ENCODE measurements at regions not wholly inside any gene's neighbourhood (a gene's known extent, or its start where the extent isn't known, plus 50 kb on each side); places are given as distances from the start of the nearest gene placed in this dataset.

DNA sequence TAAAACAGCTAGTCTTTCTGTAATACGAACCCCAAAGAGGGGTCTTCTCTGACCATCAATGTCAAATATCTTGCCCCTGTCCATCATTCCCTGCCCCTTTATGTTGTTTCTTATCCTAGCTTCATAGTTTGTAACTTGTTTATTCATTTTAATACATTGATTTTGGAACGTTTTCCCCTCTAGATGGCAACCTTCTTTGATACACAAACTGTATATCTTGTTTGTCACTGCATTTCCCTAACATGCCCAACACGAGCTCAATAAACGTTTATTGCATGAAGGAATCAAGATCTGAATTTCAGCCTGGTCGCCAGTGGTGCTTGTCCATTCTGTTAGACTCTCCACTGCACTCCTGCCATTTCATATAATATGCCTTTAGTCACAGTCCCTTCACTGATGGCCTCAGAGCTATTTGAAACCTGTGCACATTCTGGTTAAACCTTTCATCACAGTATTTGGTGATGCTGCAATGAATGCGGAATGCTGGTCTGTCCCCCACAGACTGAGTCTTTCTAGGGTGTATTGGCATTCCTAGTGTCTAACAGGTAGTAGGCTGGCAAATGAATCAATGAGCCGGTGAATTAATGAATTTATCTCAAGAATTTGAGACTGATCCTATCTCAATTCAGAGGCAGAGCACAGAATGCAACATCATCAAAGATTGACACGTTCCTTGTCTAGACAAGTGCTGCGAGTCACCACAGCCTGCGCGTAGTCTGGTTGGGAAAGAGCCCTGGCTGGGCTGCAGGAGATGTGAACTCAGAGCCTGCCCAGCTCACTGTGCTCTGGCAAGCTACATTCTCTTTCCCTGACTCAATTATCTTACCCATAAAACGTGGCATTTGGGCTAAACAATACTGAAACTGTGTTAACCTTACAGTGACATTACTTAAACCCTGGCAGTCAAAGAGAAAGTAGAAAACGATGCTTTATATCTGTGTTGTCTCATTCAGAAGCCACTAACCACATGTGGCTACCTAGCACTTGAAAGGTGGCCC is 55.2 kb upstream of the FRMD4A start:
- no peak for DNase-seq

DNA sequence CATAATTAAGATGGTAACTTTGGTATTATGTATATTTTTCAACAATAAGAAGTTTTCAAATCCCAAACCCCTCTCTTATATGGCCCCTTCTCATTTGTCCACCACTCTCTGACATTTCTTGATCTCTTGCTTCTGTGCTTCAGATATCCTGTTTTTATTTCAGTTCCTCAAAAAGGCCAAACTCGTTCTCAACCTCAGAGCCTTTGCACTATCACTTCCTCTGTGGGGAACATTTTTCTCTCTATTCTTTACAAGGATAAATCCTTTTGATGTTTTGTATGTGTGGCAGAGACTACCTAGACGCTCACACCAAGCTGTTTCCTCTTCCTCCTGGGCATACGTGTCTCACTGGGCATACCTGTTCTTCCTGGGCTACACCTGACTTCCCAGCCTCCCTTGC is 54.2 kb upstream of the FRMD4A start:
- no peak for DNase-seq

DNA sequence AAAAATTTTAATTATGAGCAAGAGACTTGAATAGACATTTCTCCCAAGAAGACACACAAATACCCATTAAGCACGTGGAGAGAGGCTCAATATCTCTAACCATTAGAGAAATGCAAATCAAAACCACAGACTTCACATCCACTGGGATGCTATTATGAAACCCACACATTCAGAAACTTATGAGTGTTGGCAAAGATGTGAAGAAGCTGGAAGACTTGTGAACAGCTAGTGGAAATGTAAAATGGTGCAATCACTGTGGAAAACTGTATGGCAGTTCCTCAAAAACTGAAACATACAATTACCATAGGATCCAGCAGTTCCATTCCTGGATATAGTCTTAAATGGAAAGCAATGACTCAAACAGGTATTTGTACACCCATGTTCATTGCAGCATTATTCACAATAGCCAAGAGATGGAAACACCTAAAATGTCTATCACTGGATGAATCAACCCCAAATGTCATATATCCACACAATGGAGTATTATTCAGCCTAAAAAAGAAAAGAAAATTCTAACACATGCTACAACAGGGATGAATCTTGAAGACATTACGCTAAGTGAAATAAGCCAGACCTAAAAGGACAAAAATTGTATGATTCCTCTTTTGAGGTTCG is 53.5 kb upstream of the FRMD4A start:
- no peak for DNase-seq

DNA sequence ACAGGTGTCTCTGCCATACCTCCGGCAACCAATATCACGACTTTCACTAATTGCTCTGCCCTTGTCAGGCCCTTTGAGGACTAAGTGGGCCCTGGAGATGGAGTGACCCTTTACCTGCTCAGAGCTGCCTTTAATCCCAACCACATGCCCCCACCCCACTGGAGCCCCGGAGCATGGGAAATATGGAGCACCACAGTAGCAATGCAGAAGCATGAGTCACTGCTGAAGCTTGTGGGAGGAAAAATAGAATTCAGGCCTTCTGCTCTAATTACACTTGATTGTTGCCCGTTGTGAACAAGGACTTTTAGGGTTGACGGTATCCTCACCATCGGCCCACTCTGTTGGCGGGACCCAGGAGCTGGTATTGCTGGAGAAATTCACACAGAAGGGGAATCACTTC is 52.5 kb upstream of the FRMD4A start:
- DNase-seq = no peak

DNA sequence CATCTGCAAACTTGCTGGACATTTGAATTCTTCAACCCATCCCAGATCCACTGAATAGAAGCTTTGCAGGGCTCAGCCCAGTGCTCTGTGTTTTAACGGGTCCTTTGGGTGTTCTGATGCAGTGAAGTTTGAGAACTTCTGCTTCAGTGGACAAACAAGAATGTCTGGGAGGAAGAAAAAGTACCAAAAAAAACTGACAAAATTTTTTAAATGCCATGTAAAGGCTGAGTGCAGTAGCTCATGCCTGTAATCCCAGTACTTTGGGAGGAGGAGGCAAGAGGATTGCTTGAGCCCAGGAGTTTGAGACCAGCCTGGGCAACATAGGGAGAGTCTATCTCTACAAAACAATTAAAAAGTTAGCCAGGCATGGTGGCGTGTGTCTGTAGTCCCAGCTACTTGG is 51.8 kb upstream of the FRMD4A start:
- DNase-seq = no peak

DNA sequence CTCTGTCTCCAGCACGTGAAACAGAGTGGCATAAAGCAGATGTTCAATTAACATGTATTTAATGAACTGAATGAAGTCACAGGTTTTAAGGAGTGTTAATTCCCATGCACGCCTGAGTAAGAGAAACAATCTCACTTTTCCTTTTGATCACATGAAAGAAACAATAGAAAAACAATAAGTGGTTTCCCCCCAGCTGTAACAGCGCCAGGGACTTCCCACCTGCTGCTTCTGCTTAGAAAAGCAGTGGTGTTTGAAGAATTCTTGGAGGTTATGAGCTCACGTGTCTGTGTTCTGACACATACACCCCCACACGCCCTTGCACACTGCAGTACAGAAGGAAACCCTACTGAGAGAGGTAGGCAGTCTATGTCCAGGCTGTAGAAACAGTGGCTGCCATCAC is 51.3 kb upstream of the FRMD4A start:
- no peak for DNase-seq

DNA sequence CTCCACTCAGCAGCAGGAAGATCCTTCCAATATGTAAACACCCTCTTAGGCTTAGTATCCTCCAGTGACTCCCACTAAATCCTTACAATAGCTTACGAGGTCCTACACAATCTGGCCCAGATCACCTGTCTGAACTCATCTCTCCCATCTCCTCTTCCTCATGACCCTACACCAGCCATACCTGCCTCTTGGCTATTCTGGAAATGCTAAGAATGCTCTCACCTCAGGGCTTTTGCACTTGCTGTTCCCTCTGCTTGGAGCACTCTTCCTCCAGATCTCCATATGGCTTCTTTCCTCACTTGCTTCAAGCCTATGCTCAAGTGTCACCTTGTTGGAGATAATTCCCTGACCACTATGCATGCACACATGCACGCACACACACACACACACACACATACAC is 50.8 kb upstream of the FRMD4A start:
- DNase-seq = no peak

DNA sequence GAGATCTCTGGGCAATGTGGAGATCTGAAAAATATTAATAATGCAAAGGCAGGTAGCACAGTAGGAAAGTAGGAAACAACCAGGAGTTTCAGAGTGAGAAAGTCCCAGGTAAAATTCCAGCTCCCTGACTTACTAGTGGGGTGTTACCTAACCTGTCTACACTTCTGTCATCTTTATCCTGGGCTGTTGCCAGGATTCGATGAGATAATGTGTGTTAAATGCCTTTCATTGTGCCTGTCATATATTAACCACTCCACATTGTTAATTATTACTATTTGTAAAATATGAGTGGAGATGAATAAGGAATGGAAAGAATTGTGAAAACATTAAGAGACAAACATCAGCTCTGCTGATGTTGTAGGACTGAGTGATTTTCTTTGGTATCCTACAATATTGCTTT is 50.0 kb upstream of the FRMD4A start:
- no peak for DNase-seq
